SK-N-SH (cell line): ENCODE measurements at regions not wholly inside any gene's neighbourhood (a gene's known extent, or its start where the extent isn't known, plus 50 kb on each side); places are given as distances from the start of the nearest gene placed in this dataset.

ENCODE experiments used
- CTCF ChIA-PET: fragments of 300-600, 350-600 bp; formaldehyde crosslinking; extraction: SDS; loops from one replicate; lab custom pipeline; 2021; lab: Yijun Ruan, JAX
- POLR2A ChIA-PET: fragments of 350-600 bp; sonication (Branson Sonifier 250); formaldehyde crosslinking; extraction: SDS; loops from one replicate; lab custom pipeline; 2020; ENCODE audit warnings: antibody characterized with exemption, inconsistent platforms; lab: Yijun Ruan, JAX
- DNase-seq: peaks from one replicate; pipeline ENCODE4 v3.0.0; 2012
- H2AFZ ChIP-seq: fragments of 200-600 bp; sonication (generic); 2 replicates; pipeline ENCODE4 v1.8.1; 2016; ENCODE audit warnings: antibody characterized with exemption, mild to moderate bottlenecking, low read depth
- H3F3A ChIP-seq: fragments of 200-600 bp; sonication (generic); replicated peaks from 2 replicates; pipeline ENCODE3; 2016; ENCODE audit warnings: antibody characterized with exemption, mild to moderate bottlenecking; ENCODE audit not compliant: insufficient read depth
- H3K27ac ChIP-seq, 2 experiments: fragments of 200-500 bp in 1 of 2; fragments of 200-600 bp in 1 of 2; sonication (Bioruptor generic) in 1 of 2; sonication (generic), shearing (Covaris generic) in 1 of 2; 2 replicates each; pipeline versions ENCODE4 v1.5.1 to v1.6.1; 2014 to 2016; ENCODE audit warnings: low read depth in 2 of 2, inconsistent platforms in 1 of 2, low read length in 1 of 2, mild to moderate bottlenecking in 1 of 2, mixed read lengths in 1 of 2
- H3K27me3 ChIP-seq: fragments of 200-600 bp; sonication (generic), shearing (Covaris generic); 2 replicates; pipeline ENCODE4 v1.6.1; 2016; ENCODE audit warnings: mixed run types; ENCODE audit not compliant: insufficient read depth
- H3K36me3 ChIP-seq, 2 experiments: fragments of 200-500 bp in 1 of 2; fragments of 200-600 bp in 1 of 2; sonication (Bioruptor generic) in 1 of 2; sonication (generic) in 1 of 2; replicated peaks in 1 of 2; 2 replicates each; pipeline versions ENCODE3 to v1.5.1; 2014 to 2016; ENCODE audit warnings: low read length in 1 of 2, mild to moderate bottlenecking in 1 of 2; ENCODE audit not compliant: insufficient read depth in 2 of 2, control insufficient read depth in 1 of 2
- H3K4me1 ChIP-seq, 2 experiments: fragments of 200-500 bp in 1 of 2; fragments of 200-600 bp in 1 of 2; sonication (Bioruptor generic) in 1 of 2; sonication (generic), shearing (Covaris generic) in 1 of 2; 2 replicates each; pipeline versions ENCODE4 v1.5.1 to v1.6.1; 2014 to 2016; ENCODE audit warnings: low read depth in 1 of 2, low read length in 1 of 2, mixed run types in 1 of 2; ENCODE audit not compliant: insufficient read depth in 2 of 2, control insufficient read depth in 1 of 2
- H3K4me2 ChIP-seq: fragments of 200-600 bp; sonication (generic), shearing (Covaris generic); 2 replicates; pipeline ENCODE4 v1.6.1; 2017; ENCODE audit warnings: mixed run types
- H3K4me3 ChIP-seq, 2 experiments: fragments of 200-500 bp in 1 of 2; fragments of 200-600 bp in 1 of 2; sonication (Bioruptor generic) in 1 of 2; sonication (generic), shearing (Covaris generic) in 1 of 2; 2 replicates each; pipeline versions ENCODE4 v1.5.1 to v1.8.1; 2014 to 2016; ENCODE audit warnings: low read depth in 2 of 2, inconsistent platforms in 1 of 2, low read length in 1 of 2, mild to moderate bottlenecking in 1 of 2, mixed read lengths in 1 of 2, moderate library complexity in 1 of 2
- H3K79me2 ChIP-seq: fragments of 200-600 bp; sonication (generic); 2 replicates; pipeline ENCODE4 v1.8.1; 2017; ENCODE audit warnings: mild to moderate bottlenecking; ENCODE audit not compliant: insufficient read depth
- H3K9ac ChIP-seq: fragments of 200-600 bp; sonication (generic); 2 replicates; pipeline ENCODE4 v1.6.1; 2017; ENCODE audit warnings: mixed run types
- H3K9me2 ChIP-seq: fragments of 200-600 bp; sonication (generic); 2 replicates; pipeline ENCODE4 v1.6.1; 2017; ENCODE audit warnings: mixed run types
- H3K9me3 ChIP-seq: fragments of 200-600 bp; sonication (generic); 2 replicates; pipeline ENCODE4 v1.6.1; 2017; ENCODE audit warnings: mixed run types, mild to moderate bottlenecking, moderate library complexity
- H4K20me1 ChIP-seq: fragments of 200-600 bp; sonication (generic); 2 replicates; pipeline ENCODE4 v1.6.1; 2017; ENCODE audit warnings: mild to moderate bottlenecking, mixed run types; ENCODE audit not compliant: insufficient read depth
- EP300 ChIP-seq, 2 experiments: IDR thresholded peaks; 2 replicates each; pipeline versions ENCODE4 v1.4.0 to v1.6.1; 2012; ENCODE audit warnings: borderline replicate concordance in 1 of 2, low read depth in 1 of 2, low read length in 1 of 2
- FOSL2 ChIP-seq: IDR thresholded peaks from 2 replicates; pipeline ENCODE4 v1.4.0; 2012; ENCODE audit warnings: low read depth, mild to moderate bottlenecking, moderate library complexity, borderline replicate concordance
- FOXJ3 ChIP-seq: sonication (generic); formaldehyde crosslinking; IDR thresholded peaks from 2 replicates; pipeline ENCODE4 v1.5.1; 2020; ENCODE audit warnings: mild to moderate bottlenecking, missing genetic modification reagents
- FOXM1 ChIP-seq: IDR thresholded peaks from 2 replicates; pipeline ENCODE4 v1.4.0; 2012; ENCODE audit warnings: low read depth, mild to moderate bottlenecking
- GATA2 ChIP-seq: sonication (generic); formaldehyde crosslinking; IDR thresholded peaks from 2 replicates; pipeline ENCODE4 v1.5.0; 2020; ENCODE audit warnings: mild to moderate bottlenecking, missing genetic modification reagents
- IRF3 ChIP-seq: fragments of 150-350 bp; IDR thresholded peaks from 2 replicates; pipeline ENCODE4 v1.6.1; 2016; ENCODE audit warnings: mild to moderate bottlenecking, low read depth, low read length
- MXI1 ChIP-seq: IDR thresholded peaks from 2 replicates; pipeline ENCODE4 v1.6.1; 2012; ENCODE audit warnings: mild to moderate bottlenecking, low read depth, low read length, improper control_type of control experiment
- PBX3 ChIP-seq: IDR thresholded peaks from 2 replicates; pipeline ENCODE4; 2012
- RFX5 ChIP-seq: IDR thresholded peaks from 2 replicates; pipeline ENCODE4 v1.6.1; 2012; ENCODE audit warnings: mild to moderate bottlenecking, improper control_type of control experiment, low read length
- TCF12 ChIP-seq: IDR thresholded peaks from 2 replicates; pipeline ENCODE4 v1.4.0; 2012
- ZBTB33 ChIP-seq: IDR thresholded peaks from 2 replicates; pipeline ENCODE4 v1.4.0; 2012; ENCODE audit warnings: low read depth, borderline replicate concordance
- WGBS: methylation state at CpG from one replicate; pipeline ENCODE4 v1.1.6; 2017; ENCODE audit warnings: low lambda C conversion rate; 5-methylcytosine and 5-hydroxymethylcytosine counted together
- TF ChIP-seq, protein P1 (sequence below): IDR thresholded peaks from 2 replicates; pipeline ENCODE4 v1.4.0; 2012; ENCODE audit warnings: low read depth

GRCh38 chr7:20484356-20484755 is 131.1 kb upstream of the ABCB5 start:
- 0% methylated on average over 1 of the region's 1 CpG for WGBS
- Histone ChIP-seq H3K4me3 (no peak overlapping the region), H3K9ac (no peak overlapping the region), H3K4me1 (peaks cover 0 to 4% of the 10 kb centered on the region in 2 experiments; a peak in 1 of 4 replicates), H3K9me2 (no peaks in the 10 kb centered on the region), H3F3A (no peaks in the 10 kb centered on the region), H3K27me3 (no peaks in the 10 kb centered on the region), H3K4me2 (no peak overlapping the region), H3K79me2 (no peaks in the 10 kb centered on the region), H4K20me1 (no peaks in the 10 kb centered on the region), H2AFZ (no peak overlapping the region), H3K9me3 (0 out of 2 replicates have a peak, but pooled peaks cover 7% of the 10 kb centered on the region), H3K36me3 (no peaks in the 10 kb centered on the region), H3K27ac (no peak overlapping the region)
- TF ChIP-seq EP300 (IDR thresholded peaks at IDR 0.05; ENCODE audit: borderline replicate concordance in 1 of 2, low read depth in 1 of 2, low read length in 1 of 2) = no peak
- no peak for TF ChIP-seq MXI1
- no peak for TF ChIP-seq FOXJ3
- TF ChIP-seq TCF12 = no peak
- TF ChIP-seq IRF3 = no peak
- ChIA-PET POLR2A (no interaction called here), CTCF (no interaction called here)
- no peak for DNase-seq

GRCh38 chr7:20488850-20489249 is 126.6 kb upstream of the ABCB5 start:
- Histone ChIP-seq H2AFZ (no peak overlapping the region), H3K4me1 (peaks cover 0 to 4% of the 10 kb centered on the region in 2 experiments; a peak in 2 of 4 replicates), H4K20me1 (no peaks in the 10 kb centered on the region), H3K36me3 (no peaks in the 10 kb centered on the region), H3K9me2 (no peaks in the 10 kb centered on the region), H3K27ac (no peak overlapping the region), H3K9ac (no peak overlapping the region), H3F3A (no peaks in the 10 kb centered on the region), H3K4me3 (no peak overlapping the region), H3K9me3 (peaks cover 8% of the 10 kb centered on the region; the same call in 1 of the 2 replicates), H3K27me3 (no peaks in the 10 kb centered on the region), H3K4me2 (no peak overlapping the region), H3K79me2 (no peaks in the 10 kb centered on the region)
- ChIA-PET POLR2A (no interaction called here), CTCF (interaction anchor here (0.9 to 1.2 kb wide), 3 partner anchors 9 to 152 kb away, joined by 3 read pairs; no protein-coding TSS in a partner anchor)
- DNase-seq = no peak
- TF ChIP-seq, protein P1, sequence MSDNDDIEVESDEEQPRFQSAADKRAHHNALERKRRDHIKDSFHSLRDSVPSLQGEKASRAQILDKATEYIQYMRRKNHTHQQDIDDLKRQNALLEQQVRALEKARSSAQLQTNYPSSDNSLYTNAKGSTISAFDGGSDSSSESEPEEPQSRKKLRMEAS = no peak
- no peak for TF ChIP-seq PBX3
- no peak for TF ChIP-seq EP300 (IDR thresholded peaks at IDR 0.05; ENCODE audit: borderline replicate concordance in 1 of 2, low read depth in 1 of 2, low read length in 1 of 2)
- no peak for TF ChIP-seq RFX5
- TF ChIP-seq GATA2 (CRISPR knock-in tag) = no peak
- TF ChIP-seq ZBTB33 = no peak
- no peak for TF ChIP-seq FOXM1
- TF ChIP-seq FOSL2 = no peak
